ENCODE measurements at regions not wholly inside any gene's neighbourhood (a gene's known extent, or its start where the extent isn't known, plus 50 kb on each side); places are given as distances from the start of the nearest gene placed in this dataset.
"Not testable (repeated sequence)": the region's sequence is repeated elsewhere in the genome, so short reads cannot be mapped to it uniquely, and the experiment has no call there.

- not testable (repeated sequence) for TF ChIP-seq EZH2phosphoT487 (IDR thresholded peaks at IDR 0.05; ENCODE audit: insufficient read depth, low read depth); EZH2 (IDR thresholded peaks at IDR 0.05; ENCODE audit: insufficient read depth, poor library complexity, severe bottlenecking)
These were observed 159.7 kb downstream of the TMEM121 start for GRCh38 chr14:105686050-105686449.
